ENCODE measurements at regions not wholly inside any gene's neighbourhood (a gene's known extent, or its start where the extent isn't known, plus 50 kb on each side); places are given as distances from the start of the nearest gene placed in this dataset.
"Not testable (repeated sequence)": the region's sequence is repeated elsewhere in the genome, so short reads cannot be mapped to it uniquely, and the experiment has no call there.

- POLR2A ChIA-PET: no interaction called here
- TF ChIP-seq CTBP1 (IDR thresholded peaks at IDR 0.05; ENCODE audit: borderline replicate concordance) (no peak), SUZ12 (IDR thresholded peaks at IDR 0.05) (no peak), HDGF (IDR thresholded peaks at IDR 0.05; ENCODE audit: borderline replicate concordance) (no peak), FOXM1 (IDR thresholded peaks at IDR 0.05; ENCODE audit: borderline replicate concordance) (no peak)
- DNase-seq (ENCODE audit: extremely low spot score): no peak
- CTCF ChIA-PET: no interaction called here
Measured at GRCh38 chr1:5770981-5771765, 221.1 kb downstream of the NPHP4 start.

- CTCF ChIA-PET: no interaction called here
- POLR2A ChIA-PET: no interaction called here
- no peak for DNase-seq (ENCODE audit: extremely low spot score)
- TF ChIP-seq FOXM1 (IDR thresholded peaks at IDR 0.05; ENCODE audit: borderline replicate concordance) (no peak), FOXA1 (IDR thresholded peaks at IDR 0.05) (no peak), LEF1 (IDR thresholded peaks at IDR 0.05; ENCODE audit: borderline replicate concordance) (no peak), NFRKB (IDR thresholded peaks at IDR 0.05) (no peak), ARNT (IDR thresholded peaks at IDR 0.05) (no peak), SP1 (IDR thresholded peaks at IDR 0.05) (no peak), ELF4 (IDR thresholded peaks at IDR 0.05) (no peak), PKNOX1 (IDR thresholded peaks at IDR 0.05) (no peak), L3MBTL2 (conservative IDR thresholded peaks at IDR 0.05) (no peak), ZNF384 (IDR thresholded peaks at IDR 0.05) (no peak), TARDBP (IDR thresholded peaks at IDR 0.05) (no peak), SUZ12 (IDR thresholded peaks at IDR 0.05) (no peak), HDGF (IDR thresholded peaks at IDR 0.05; ENCODE audit: borderline replicate concordance) (no peak), FOXK2 (IDR thresholded peaks at IDR 0.05) (no peak), BHLHE40 (IDR thresholded peaks at IDR 0.05; ENCODE audit: borderline replicate concordance) (no peak), CTBP1 (IDR thresholded peaks at IDR 0.05; ENCODE audit: borderline replicate concordance) (no peak)
Measured at GRCh38 chr1:5769760-5770159, 222.5 kb downstream of the NPHP4 start.

- TF ChIP-seq L3MBTL2 (conservative IDR thresholded peaks at IDR 0.05) (no peak), ELF4 (IDR thresholded peaks at IDR 0.05) (no peak), TARDBP (IDR thresholded peaks at IDR 0.05) (no peak), ARNT (IDR thresholded peaks at IDR 0.05) (no peak), CTBP1 (IDR thresholded peaks at IDR 0.05; ENCODE audit: borderline replicate concordance) (no peak), SP1 (IDR thresholded peaks at IDR 0.05) (no peak)
- POLR2A ChIA-PET: no interaction called here
- CTCF ChIA-PET: no interaction called here
- DNase-seq (ENCODE audit: extremely low spot score): no peak
Measured at GRCh38 chr1:5769146-5769545, 223.1 kb downstream of the NPHP4 start.

- TF ChIP-seq FOXM1 (IDR thresholded peaks at IDR 0.05; ENCODE audit: borderline replicate concordance) (no peak), FOXK2 (IDR thresholded peaks at IDR 0.05) (no peak), LEF1 (IDR thresholded peaks at IDR 0.05; ENCODE audit: borderline replicate concordance) (no peak), CTBP1 (IDR thresholded peaks at IDR 0.05; ENCODE audit: borderline replicate concordance) (no peak), ZNF384 (IDR thresholded peaks at IDR 0.05) (no peak), SUZ12 (IDR thresholded peaks at IDR 0.05) (no peak), SP1 (IDR thresholded peaks at IDR 0.05) (no peak), PKNOX1 (IDR thresholded peaks at IDR 0.05) (no peak), BHLHE40 (IDR thresholded peaks at IDR 0.05; ENCODE audit: borderline replicate concordance) (no peak), ARNT (IDR thresholded peaks at IDR 0.05) (no peak), FOXA1 (IDR thresholded peaks at IDR 0.05) (no peak), ELF4 (IDR thresholded peaks at IDR 0.05) (no peak), HDGF (IDR thresholded peaks at IDR 0.05; ENCODE audit: borderline replicate concordance) (no peak), NFRKB (IDR thresholded peaks at IDR 0.05) (no peak)
- ChIA-PET CTCF (no interaction called here), POLR2A (no interaction called here)
- no peak for DNase-seq (ENCODE audit: extremely low spot score)
Measured at GRCh38 chr1:5768014-5768413, 224.2 kb downstream of the NPHP4 start.

GRCh38 chr1:5766996-5767395 is 225.2 kb downstream of the NPHP4 start:
- POLR2A ChIA-PET; DNase-seq (ENCODE audit: extremely low spot score); CTCF ChIA-PET: not testable (repeated sequence)

GRCh38 chr1:5765997-5766913 is 226.0 kb downstream of the NPHP4 start:
- DNase-seq (ENCODE audit: extremely low spot score): no peak
- ChIA-PET CTCF (no interaction called here), POLR2A (interaction anchor here (0.5 kb wide), 1 partner anchor 383 kb away, joined by 3 read pairs; no protein-coding TSS in a partner anchor)
- TF ChIP-seq PKNOX1 (IDR thresholded peaks at IDR 0.05): no peak
- no peak for TF ChIP-seq NFRKB (IDR thresholded peaks at IDR 0.05)
- no peak for TF ChIP-seq ELF4 (IDR thresholded peaks at IDR 0.05)
- TF ChIP-seq LEF1 (IDR thresholded peaks at IDR 0.05; ENCODE audit: borderline replicate concordance): no peak
- TF ChIP-seq SP1 (IDR thresholded peaks at IDR 0.05): no peak
- no peak for TF ChIP-seq HDGF (IDR thresholded peaks at IDR 0.05; ENCODE audit: borderline replicate concordance)
- TF ChIP-seq FOXK2 (IDR thresholded peaks at IDR 0.05): no peak
- TF ChIP-seq ZNF384 (IDR thresholded peaks at IDR 0.05): no peak
- TF ChIP-seq TARDBP (IDR thresholded peaks at IDR 0.05): no peak
- TF ChIP-seq SUZ12 (IDR thresholded peaks at IDR 0.05): no peak

All from HEK293T (cell line).